ENCODE measurements at regions not wholly inside any gene's neighbourhood (a gene's known extent, or its start where the extent isn't known, plus 50 kb on each side); places are given as distances from the start of the nearest gene placed in this dataset.

- no peak for DNase-seq
- Histone ChIP-seq H3K9me3 (no peaks in the 10 kb centered on the region), H3K4me3 (ENCODE audit: low read depth, low read length) (no peak overlapping the region), H3K36me3 (no peaks in the 10 kb centered on the region), H3K27me3 (no peaks in the 10 kb centered on the region), H3K4me1 (no peaks in the 10 kb centered on the region)
- TF ChIP-seq CTCF (IDR thresholded peaks at IDR 0.05; ENCODE audit: low read depth, low read length), result no peak
These were observed 654.1 kb downstream of the PTPRU start for GRCh38 chr1:29890201-29890959.

- no peak for TF ChIP-seq CTCF (IDR thresholded peaks at IDR 0.05; ENCODE audit: low read depth, low read length)
- Histone ChIP-seq H3K27me3 (no peaks in the 10 kb centered on the region), H3K4me1 (no peaks in the 10 kb centered on the region), H3K9me3 (no peaks in the 10 kb centered on the region), H3K36me3 (no peaks in the 10 kb centered on the region), H3K4me3 (ENCODE audit: low read depth, low read length) (no peak overlapping the region)
- DNase-seq, result no peak
These were observed 653.5 kb downstream of the PTPRU start for GRCh38 chr1:29889776-29890175.

- no peak overlapping the region for H3K4me3 ChIP-seq (ENCODE audit: low read depth, low read length)
- TF ChIP-seq CTCF (IDR thresholded peaks at IDR 0.05; ENCODE audit: low read depth, low read length), result no peak
- no peaks in the 10 kb centered on the region for H3K9me3 ChIP-seq
- DNase-seq, result no peak
- no peaks in the 10 kb centered on the region for H3K4me1 ChIP-seq
- H3K36me3 ChIP-seq, result no peaks in the 10 kb centered on the region
- H3K27me3 ChIP-seq, result no peaks in the 10 kb centered on the region
These were observed 648.4 kb downstream of the PTPRU start for GRCh38 chr1:29884740-29885139.

- no peak for DNase-seq
- H3K4me3 ChIP-seq (ENCODE audit: low read depth, low read length), result no peak overlapping the region
- H3K27me3 ChIP-seq, result no peaks in the 10 kb centered on the region
- no peak for TF ChIP-seq CTCF (IDR thresholded peaks at IDR 0.05; ENCODE audit: low read depth, low read length)
- no peaks in the 10 kb centered on the region for H3K4me1 ChIP-seq
- H3K36me3 ChIP-seq, result no peaks in the 10 kb centered on the region
- no peaks in the 10 kb centered on the region for H3K9me3 ChIP-seq
These were observed 647.7 kb downstream of the PTPRU start for GRCh38 chr1:29883986-29884385.

- H3K9me3 ChIP-seq, result no peaks in the 10 kb centered on the region
- no peak for DNase-seq
- H3K36me3 ChIP-seq, result no peaks in the 10 kb centered on the region
- no peak for TF ChIP-seq CTCF (IDR thresholded peaks at IDR 0.05; ENCODE audit: low read depth, low read length)
- H3K4me3 ChIP-seq (ENCODE audit: low read depth, low read length), result no peak overlapping the region
- no peaks in the 10 kb centered on the region for H3K4me1 ChIP-seq
- no peaks in the 10 kb centered on the region for H3K27me3 ChIP-seq
These were observed 647.1 kb downstream of the PTPRU start for GRCh38 chr1:29883411-29883832.

- Histone ChIP-seq H3K27me3 (no peaks in the 10 kb centered on the region), H3K36me3 (no peaks in the 10 kb centered on the region), H3K9me3 (no peaks in the 10 kb centered on the region), H3K4me3 (ENCODE audit: low read depth, low read length) (no peak overlapping the region), H3K4me1 (no peaks in the 10 kb centered on the region)
- DNase-seq, result no peak
- no peak for TF ChIP-seq CTCF (IDR thresholded peaks at IDR 0.05; ENCODE audit: low read depth, low read length)
These were observed 644.2 kb downstream of the PTPRU start for GRCh38 chr1:29880556-29880955.
